ENCODE measurements at regions not wholly inside any gene's neighbourhood (a gene's known extent, or its start where the extent isn't known, plus 50 kb on each side); places are given as distances from the start of the nearest gene placed in this dataset.

GRCh38 chr5:124287813-124288212 is 458.6 kb downstream of the ZNF608 start:
- DNase-seq, result no peak

- no peak for DNase-seq
Measured at GRCh38 chr5:124285733-124286132, 460.7 kb downstream of the ZNF608 start.

DNA sequence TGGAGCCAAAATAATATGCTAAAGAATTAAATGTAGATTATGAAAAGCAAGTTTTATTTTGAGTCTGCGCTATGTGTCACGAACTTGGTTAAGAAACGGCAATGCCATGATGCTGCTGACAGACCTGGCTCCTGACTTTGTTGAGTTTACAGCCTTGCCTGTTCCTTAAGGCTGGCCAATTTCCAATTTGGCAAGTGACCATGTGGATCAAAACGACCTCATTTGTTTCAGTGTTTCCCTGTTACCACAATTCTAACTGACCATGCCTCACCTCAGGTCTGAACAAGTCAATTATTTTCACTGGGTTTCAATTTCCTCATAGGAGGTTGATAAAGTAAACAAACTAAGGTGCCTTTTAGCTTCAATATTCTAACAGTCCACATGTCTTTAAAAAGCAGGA is 461.4 kb downstream of the ZNF608 start:
- DNase-seq, result no peak

GRCh38 chr5:124283031-124283430 is 463.4 kb downstream of the ZNF608 start:
- peak in 1 of 58 donors; percentile 5 for DNase-seq

- no peak for DNase-seq
Measured at GRCh38 chr5:124280079-124280478, 466.4 kb downstream of the ZNF608 start.

GRCh38 chr5:124279146-124279876 is 467.1 kb downstream of the ZNF608 start:
- no peak for DNase-seq

DNA sequence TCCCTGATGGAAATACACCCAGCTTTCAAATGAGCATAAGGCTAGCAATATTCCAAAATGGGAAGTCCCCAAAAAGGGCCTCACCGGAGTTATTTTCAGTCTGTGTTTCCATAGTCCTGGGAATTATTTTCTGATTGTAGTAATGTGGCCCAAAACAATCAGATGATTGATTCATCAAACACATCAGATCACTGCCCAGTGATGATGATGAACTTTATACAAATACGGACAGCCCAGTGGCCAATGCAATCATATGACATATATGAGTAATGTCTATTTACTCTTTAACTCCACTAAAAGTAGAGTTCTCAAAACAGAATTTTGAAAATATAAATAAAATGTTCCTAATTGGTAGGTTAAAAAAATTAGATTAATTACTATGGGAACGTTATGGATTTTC is 467.8 kb downstream of the ZNF608 start:
- no peak for DNase-seq

DNA sequence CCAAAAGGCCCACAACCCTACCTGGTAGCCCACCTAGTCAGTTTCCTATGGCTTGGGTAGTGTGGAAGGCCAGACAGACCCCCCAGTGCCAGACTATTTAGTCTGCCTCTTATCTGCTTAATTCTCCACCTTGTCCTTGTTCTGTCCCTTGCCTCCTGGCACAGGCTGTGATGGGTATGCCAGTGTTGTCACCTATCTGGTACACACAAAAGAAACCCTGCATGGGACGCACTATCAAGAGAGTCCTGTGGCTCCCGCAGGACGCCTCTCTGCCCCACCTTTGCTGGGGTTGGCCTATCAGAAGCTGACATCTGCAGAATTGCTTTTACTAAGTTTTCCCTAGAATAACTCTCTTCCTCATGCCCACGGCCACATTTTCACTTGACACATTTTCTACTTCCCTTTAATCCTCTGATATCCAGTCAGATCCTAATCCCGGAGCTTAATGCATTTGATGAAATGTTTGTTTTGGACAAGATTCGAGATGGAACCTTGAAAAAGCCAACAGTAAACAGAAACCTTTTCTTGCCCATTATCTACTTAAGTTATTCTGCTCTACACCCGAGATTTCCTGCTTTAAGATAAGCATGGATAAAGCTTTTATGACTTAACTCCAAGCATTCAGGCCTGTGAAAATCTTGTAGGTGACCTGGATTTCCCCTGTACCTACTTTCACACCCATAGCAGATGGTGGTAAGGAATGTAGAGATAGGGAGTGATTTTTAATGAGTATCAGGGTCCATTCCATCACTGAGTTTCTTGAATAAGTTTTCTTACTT is 468.5 kb downstream of the ZNF608 start:
- DNase-seq, result no peak

DNA sequence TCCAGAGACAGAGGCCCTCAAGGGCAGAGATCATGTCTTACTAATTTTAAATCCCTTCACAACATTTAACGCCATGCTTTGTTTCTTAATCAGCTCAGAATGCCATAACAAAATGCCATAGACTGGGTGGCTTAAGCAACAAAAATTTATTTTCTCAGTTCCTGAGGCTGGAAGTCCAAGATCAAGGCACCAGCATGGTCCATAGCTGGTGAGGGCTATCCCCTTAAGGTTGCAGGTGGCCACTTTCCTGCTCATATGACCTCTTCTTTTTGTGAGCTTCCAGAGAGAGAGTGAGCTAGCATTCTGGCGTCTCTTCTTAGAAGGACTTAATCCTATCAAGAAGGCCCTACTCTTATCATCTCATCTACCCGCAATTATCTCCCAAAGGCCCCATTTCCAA is 470.3 kb downstream of the ZNF608 start:
- DNase-seq, result no peak

GRCh38 chr5:124274949-124275348 is 471.5 kb downstream of the ZNF608 start:
- no peak for DNase-seq

DNA sequence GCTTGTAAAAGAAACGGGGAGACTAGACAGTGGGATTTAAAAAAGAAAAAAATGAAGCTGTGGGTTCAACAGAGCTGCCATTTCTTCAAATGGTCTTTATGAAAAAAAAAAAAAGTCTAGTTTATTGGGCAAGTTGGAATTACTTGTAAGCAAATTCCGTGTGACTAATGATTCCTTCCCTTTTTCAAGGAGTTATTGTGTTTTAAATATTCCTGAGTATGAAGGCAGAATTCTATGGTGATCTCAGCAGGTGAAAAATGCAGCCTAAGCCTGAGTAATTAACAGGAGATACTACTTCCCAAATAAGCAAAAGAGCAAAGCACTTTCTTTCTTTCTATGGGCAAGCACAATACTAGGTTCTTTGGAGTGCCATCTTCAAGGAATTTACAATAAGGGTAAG is 481.9 kb downstream of the ZNF608 start:
- DNase-seq, result no peak

DNA sequence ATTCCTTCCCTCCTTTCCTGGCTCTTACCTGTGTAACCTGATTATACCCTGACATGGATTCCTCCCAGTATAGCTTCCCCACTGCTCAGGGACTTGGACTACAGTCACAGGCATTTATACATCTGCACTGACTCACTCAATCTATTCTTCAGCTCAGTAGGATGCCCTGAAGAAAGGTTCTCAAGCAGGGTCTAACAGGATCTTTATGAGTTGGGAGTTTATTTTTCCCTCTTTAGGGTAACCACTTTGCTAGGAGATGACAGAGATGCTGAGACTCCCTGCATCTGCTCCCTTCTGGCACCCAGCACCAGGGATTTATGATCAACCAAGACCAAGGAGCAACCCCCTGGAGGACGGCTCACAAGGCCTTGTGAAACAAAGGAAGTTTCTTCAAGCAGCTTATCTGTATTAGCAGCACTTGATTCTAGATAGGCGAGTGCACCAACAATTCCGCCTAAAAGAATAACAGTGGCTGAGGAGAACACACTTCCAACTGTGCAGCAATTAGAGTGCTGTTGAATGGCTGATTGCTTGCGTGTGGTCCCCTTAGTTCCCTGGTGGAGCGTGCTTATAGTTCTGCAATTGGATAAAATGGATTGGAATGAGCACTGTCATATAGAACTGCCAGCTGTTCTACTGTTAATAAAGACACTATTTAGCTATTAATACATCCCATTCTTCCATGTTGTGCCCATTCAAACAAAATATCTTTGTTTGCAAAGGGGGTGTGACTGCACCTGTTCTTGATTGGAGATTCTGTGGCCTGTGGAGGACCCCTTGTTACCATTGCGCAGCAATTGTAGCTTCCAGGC is 482.6 kb downstream of the ZNF608 start:
- peak in 25 of 58 donors; percentile 9 to 85 (median 54) for DNase-seq

GRCh38 chr5:124262991-124263571 is 483.4 kb downstream of the ZNF608 start:
- no peak for DNase-seq

DNA sequence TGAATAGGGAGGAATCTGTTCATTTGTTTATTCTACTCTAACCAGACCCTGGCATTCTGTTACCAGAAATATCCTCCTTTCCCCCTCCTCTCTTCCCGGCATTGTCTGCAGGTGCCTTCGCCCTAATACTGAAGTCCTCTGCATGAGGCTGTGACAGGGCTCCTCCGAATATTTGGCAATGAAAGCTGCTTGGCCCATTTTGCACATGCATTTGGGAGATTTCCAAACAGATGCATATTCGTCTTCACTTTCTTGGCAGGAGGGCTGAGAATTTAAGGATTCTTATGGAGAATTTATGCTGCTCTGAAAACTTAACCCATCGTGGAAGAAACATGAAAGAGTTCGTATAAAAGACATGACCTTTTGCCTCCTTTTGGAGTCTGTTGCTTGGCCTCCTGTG is 484.0 kb downstream of the ZNF608 start:
- peak in 3 of 58 donors; percentile 5 to 13 (median 7) for DNase-seq

- DNase-seq, result no peak
Measured at GRCh38 chr5:124261848-124262247, 484.6 kb downstream of the ZNF608 start.

- DNase-seq, result no peak
Measured at GRCh38 chr5:124260921-124261515, 485.4 kb downstream of the ZNF608 start.

DNA sequence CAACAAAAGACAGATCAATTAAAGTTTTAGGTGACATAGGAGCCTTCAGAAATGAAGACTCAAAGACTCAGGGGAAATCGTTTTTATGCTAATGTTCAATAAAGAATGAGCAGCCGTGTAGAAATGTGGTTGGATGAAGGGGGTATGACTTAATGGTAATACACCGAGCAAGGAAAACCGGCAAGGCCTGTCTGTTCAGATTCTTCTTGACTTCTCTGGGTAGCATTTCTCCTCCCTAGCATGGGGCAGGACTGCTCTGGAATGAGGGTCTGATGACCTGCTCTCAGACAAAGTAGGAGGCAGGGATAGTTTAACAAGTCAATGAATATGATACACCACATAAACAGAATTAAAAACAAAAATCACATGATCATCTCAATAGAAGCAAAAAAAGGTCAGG is 487.4 kb downstream of the ZNF608 start:
- no peak for DNase-seq

- no peak for DNase-seq
Measured at GRCh38 chr5:124257048-124257447, 489.4 kb downstream of the ZNF608 start.

GRCh38 chr5:124253203-124253810 is 493.1 kb downstream of the ZNF608 start:
- peak in 39 of 58 donors; percentile 16 to 79 (median 48) for DNase-seq

- no peak for DNase-seq
Measured at GRCh38 chr5:124252747-124253146, 493.7 kb downstream of the ZNF608 start.

DNA sequence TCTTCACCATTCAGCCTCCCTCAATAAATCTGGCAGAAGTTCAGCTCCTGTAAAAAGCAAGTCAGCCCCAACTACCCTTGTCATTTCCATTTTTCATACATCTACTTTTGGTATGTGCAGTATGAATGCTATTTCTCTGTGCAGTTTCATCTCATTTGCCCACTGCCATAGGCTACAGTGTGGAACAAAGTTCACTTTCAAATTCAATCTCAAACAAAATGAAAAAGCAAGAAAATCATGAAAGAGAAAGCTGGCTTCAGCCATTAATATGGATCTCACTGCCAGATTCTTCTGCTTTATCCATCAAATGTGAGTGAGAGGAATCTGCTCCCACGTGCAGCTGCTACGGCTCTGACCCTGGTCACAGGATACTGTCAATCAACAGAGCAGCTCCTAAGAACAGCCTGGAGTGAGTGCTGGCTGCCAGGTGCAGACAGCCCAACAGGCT is 494.2 kb downstream of the ZNF608 start:
- DNase-seq, result peak in 3 of 58 donors; percentile 4 to 31 (median 24)
